ENCODE measurements at regions not wholly inside any gene's neighbourhood (a gene's known extent, or its start where the extent isn't known, plus 50 kb on each side); places are given as distances from the start of the nearest gene placed in this dataset.
A peak's percentile ranks its signal among the peaks of the same experiment; 100 is the strongest.
"Not testable (repeated sequence)": the region's sequence is repeated elsewhere in the genome, so short reads cannot be mapped to it uniquely, and the experiment has no call there.

DNA sequence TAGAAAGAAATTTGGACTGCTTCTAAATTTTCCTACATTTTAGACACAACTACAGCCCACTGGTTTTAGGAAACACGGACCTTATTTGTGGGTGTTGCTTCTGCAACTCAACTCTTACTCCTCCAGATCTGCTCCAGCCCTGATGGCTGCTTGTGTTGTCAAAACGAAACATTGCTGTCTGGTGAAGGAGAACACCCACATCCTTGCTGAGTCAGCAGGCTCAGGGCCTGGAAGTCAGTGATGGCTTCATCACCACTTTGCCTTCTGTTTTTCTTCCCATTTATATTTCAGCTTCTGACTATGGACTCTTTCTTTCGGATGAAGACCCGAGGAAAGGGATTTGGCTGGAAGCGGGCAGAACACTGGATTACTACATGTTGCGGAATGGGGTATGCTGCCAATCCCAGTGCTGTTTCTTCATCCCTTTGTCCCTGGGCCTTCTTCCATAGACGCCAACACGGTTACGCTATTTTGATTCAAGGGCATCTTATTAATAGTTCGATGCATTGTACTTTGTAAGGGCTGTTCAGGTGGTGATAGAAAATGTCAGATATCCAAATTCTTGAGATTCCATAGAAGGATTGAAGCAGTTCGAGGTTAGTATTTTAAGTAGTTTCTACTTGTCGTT is 392.6 kb upstream of the TPM1 start:
- H3K4me3 ChIP-seq = no peak overlapping the region
- DNase-seq (peak in 2 of 4 donors; percentile 15 to 64), ATAC-seq (no peak)
- H3K36me3 ChIP-seq (replicated peaks in 1 of 2; ENCODE audit: insufficient read depth in 1 of 2, low read depth in 2 of 2) = no peaks in the 10 kb centered on the region
- no peaks in the 10 kb centered on the region for H3K9me3 ChIP-seq
- H3K4me1 ChIP-seq = no peaks in the 10 kb centered on the region
- no peak for TF ChIP-seq POLR2A (IDR thresholded peaks at IDR 0.05)
- TF ChIP-seq, protein P1, sequence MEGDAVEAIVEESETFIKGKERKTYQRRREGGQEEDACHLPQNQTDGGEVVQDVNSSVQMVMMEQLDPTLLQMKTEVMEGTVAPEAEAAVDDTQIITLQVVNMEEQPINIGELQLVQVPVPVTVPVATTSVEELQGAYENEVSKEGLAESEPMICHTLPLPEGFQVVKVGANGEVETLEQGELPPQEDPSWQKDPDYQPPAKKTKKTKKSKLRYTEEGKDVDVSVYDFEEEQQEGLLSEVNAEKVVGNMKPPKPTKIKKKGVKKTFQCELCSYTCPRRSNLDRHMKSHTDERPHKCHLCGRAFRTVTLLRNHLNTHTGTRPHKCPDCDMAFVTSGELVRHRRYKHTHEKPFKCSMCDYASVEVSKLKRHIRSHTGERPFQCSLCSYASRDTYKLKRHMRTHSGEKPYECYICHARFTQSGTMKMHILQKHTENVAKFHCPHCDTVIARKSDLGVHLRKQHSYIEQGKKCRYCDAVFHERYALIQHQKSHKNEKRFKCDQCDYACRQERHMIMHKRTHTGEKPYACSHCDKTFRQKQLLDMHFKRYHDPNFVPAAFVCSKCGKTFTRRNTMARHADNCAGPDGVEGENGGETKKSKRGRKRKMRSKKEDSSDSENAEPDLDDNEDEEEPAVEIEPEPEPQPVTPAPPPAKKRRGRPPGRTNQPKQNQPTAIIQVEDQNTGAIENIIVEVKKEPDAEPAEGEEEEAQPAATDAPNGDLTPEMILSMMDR (IDR thresholded peaks at IDR 0.05) = no peak
- peak overlapping the region in 1 of 4 donors; percentile 21 for H3K27ac ChIP-seq
- WGBS, 2 donors = 85 to 88% methylated on average over 12 of the region's 12 CpGs
- intact Hi-C loops (cut with DNase I) = no loop called here
- no peaks in the 10 kb centered on the region for H3K27me3 ChIP-seq

DNA sequence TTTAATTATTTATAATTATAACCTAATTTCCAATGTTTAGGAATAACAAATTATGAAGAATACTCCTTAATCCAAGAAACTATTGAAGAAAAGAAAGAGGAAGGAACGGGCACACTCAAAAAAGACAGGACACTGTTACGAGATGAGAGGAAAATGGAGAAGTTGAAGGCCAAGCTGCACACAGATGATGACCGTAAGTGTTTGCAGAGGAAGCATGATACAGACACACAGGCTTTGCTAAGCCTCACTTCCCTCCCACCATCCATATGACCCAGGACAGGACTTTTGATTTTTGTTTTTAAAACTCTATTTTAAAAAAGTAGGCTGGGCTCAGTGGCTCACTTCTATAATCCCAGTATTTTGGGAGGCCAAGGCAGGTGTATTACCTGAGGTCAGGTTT is 389.4 kb upstream of the TPM1 start:
- DNase-seq (peak in 1 of 4 donors; percentile 48), ATAC-seq (no peak)
- Histone ChIP-seq H3K4me1 (no peaks in the 10 kb centered on the region), H3K27ac (peak overlapping the region in 1 of 4 donors; percentile 65), H3K36me3 (replicated peaks in 1 of 2; ENCODE audit: insufficient read depth in 1 of 2, low read depth in 2 of 2) (no peaks in the 10 kb centered on the region), H3K4me3 (no peak overlapping the region), H3K27me3 (no peaks in the 10 kb centered on the region), H3K9me3 (no peaks in the 10 kb centered on the region)
- 80 to 94% methylated on average over 3 of the region's 3 CpGs for WGBS, 2 donors
- TF ChIP-seq POLR2A (IDR thresholded peaks at IDR 0.05) = peak in 1 of 3 donors; percentile 13
- TF ChIP-seq, protein P1 (IDR thresholded peaks at IDR 0.05) = no peak
- intact Hi-C loops (cut with DNase I) = no loop called here

DNA sequence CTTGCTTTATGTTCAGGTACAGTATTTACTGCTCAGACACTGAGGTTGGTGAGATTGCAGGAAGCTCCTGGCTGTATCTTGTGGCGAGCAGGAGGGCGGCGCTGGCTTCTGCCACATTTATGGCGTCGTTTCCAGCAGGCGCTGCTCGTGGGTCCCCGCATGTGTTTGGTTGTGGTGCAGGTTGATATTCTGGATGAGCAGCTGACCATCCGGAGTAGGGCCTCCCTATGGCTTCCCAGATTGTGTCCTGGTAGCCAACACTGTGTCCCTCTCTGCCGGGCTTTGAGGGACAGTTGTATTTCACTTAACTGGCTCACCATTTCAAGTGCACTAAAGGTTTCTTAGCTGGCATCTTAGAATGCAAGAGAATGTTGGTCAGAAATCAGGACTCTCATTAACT is 386.5 kb upstream of the TPM1 start:
- no peak overlapping the region for H3K4me3 ChIP-seq
- no peak for DNase-seq
- H3K27ac ChIP-seq = no peak overlapping the region
- TF ChIP-seq, protein P1 (IDR thresholded peaks at IDR 0.05) = no peak
- TF ChIP-seq POLR2A (IDR thresholded peaks at IDR 0.05) = no peak
- no peaks in the 10 kb centered on the region for H3K27me3 ChIP-seq
- no peaks in the 10 kb centered on the region for H3K36me3 ChIP-seq (replicated peaks in 1 of 2; ENCODE audit: insufficient read depth in 1 of 2, low read depth in 2 of 2)
- no peaks in the 10 kb centered on the region for H3K9me3 ChIP-seq
- no peaks in the 10 kb centered on the region for H3K4me1 ChIP-seq
- intact Hi-C loops (cut with DNase I) = no loop called here
- WGBS, 2 donors = 91 to 98% methylated on average over 10 of the region's 10 CpGs
- no peak for ATAC-seq

DNA sequence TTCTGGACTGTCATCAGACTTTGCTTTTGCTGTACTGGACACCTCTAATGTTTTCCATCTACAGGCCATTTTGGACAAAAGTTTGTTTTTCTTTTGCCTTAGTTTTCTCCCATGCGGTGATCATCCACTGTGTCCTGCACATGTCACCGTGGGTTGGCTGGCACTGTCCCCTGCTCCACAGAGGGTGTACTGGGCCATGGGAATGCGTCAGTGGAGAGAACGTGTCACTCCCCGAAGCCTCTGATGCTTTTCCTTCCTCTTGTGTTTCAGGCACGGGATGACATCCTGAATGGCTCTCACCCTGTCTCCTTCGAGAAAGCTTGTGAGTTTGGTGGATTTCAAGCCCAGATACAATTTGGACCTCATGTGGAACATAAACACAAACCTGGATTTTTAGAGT is 385.0 kb upstream of the TPM1 start:
- not testable (repeated sequence) for H3K4me1 ChIP-seq

DNA sequence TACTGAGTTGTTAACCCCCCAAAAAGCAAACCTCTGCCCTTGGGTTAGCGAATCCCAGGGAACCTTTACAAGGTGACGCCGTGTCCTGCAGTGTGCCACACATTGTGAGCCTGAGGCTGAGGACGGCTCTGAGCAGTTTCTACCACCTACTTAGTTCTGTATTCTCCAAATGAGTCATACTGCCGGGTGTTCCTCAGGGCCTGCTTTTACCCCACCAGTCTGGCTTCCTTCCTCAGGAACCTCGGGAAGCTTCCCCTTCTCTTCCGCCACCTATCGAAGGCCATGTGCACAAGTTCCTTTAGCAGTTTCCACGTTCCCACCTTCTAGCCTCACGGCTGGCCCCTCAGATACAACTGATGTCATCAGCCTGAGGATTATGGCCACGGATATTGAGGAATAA is 384.0 kb upstream of the TPM1 start:
- Histone ChIP-seq H3K4me1 (no peaks in the 10 kb centered on the region), H3K4me3 (no peak overlapping the region), H3K27me3 (no peaks in the 10 kb centered on the region), H3K27ac (peak overlapping the region in 1 of 4 donors; percentile 31), H3K36me3 (replicated peaks in 1 of 2; ENCODE audit: insufficient read depth in 1 of 2, low read depth in 2 of 2) (no peaks in the 10 kb centered on the region), H3K9me3 (no peaks in the 10 kb centered on the region)
- DNase-seq (peak in 1 of 4 donors; percentile 56), ATAC-seq (no peak)
- peak in 1 of 3 donors; percentile 12 for TF ChIP-seq POLR2A (IDR thresholded peaks at IDR 0.05)
- TF ChIP-seq, protein P1 (IDR thresholded peaks at IDR 0.05) = no peak
- intact Hi-C loops (cut with DNase I) = no loop called here
- 81 to 82% methylated on average over 11 of the region's 11 CpGs for WGBS, 2 donors

More for the DNA sequence above, 385.0 kb upstream of the TPM1 start:
- intact Hi-C loops (cut with DNase I); ATAC-seq; H3K36me3 ChIP-seq (replicated peaks in 1 of 2; ENCODE audit: insufficient read depth in 1 of 2, low read depth in 2 of 2); H3K9me3 ChIP-seq; H3K27me3 ChIP-seq; H3K4me3 ChIP-seq: not testable (repeated sequence)
- H3K27ac ChIP-seq = peak overlapping the region in 1 of 4 donors; percentile 31
- 85 to 90% methylated on average over 7 of the region's 7 CpGs for WGBS, 2 donors
- peak in 1 of 4 donors; percentile 32 for DNase-seq

All from body of pancreas (tissue), 4 donors.